Medulla oblongata (tissue), 1 donor: ENCODE measurements at regions not wholly inside any gene's neighbourhood (a gene's known extent, or its start where the extent isn't known, plus 50 kb on each side); places are given as distances from the start of the nearest gene placed in this dataset.

Experiments
- DNase-seq: peaks from one replicate; pipeline ENCODE4 v3.0.0-alpha.2; 2015; ENCODE audit errors: extremely low spot score

- DNase-seq: no peak
Observed at GRCh38 chr11:134532131-134532920, 120.3 kb upstream of the B3GAT1 start.

- no peak for DNase-seq
Observed at GRCh38 chr11:134531327-134532130, 119.5 kb upstream of the B3GAT1 start.

GRCh38 chr11:134530636-134531326 lies 118.7 kb upstream of the B3GAT1 start:
- DNase-seq: no peak

GRCh38 chr11:134529212-134530096 lies 117.4 kb upstream of the B3GAT1 start:
- no peak for DNase-seq

- DNase-seq: no peak
Observed at GRCh38 chr11:134528453-134528852, 116.4 kb upstream of the B3GAT1 start.

- no peak for DNase-seq
Observed at GRCh38 chr11:134527382-134528243, 115.6 kb upstream of the B3GAT1 start.

- DNase-seq: no peak
Observed at GRCh38 chr11:134524896-134525845, 113.1 kb upstream of the B3GAT1 start.

- DNase-seq: no peak
Observed at GRCh38 chr11:134524201-134524600, 112.2 kb upstream of the B3GAT1 start.

GRCh38 chr11:134522782-134523570 lies 110.9 kb upstream of the B3GAT1 start:
- DNase-seq: no peak

GRCh38 chr11:134521452-134522289 lies 109.6 kb upstream of the B3GAT1 start:
- no peak for DNase-seq

- DNase-seq: no peak
Observed at GRCh38 chr11:134521001-134521400, 109.0 kb upstream of the B3GAT1 start.

GRCh38 chr11:134519788-134520187 lies 107.7 kb upstream of the B3GAT1 start:
- no peak for DNase-seq

GRCh38 chr11:134519390-134519750 lies 107.3 kb upstream of the B3GAT1 start:
- no peak for DNase-seq

GRCh38 chr11:134518616-134519389 lies 106.8 kb upstream of the B3GAT1 start:
- no peak for DNase-seq

- DNase-seq: no peak
Observed at GRCh38 chr11:134517621-134518293, 105.7 kb upstream of the B3GAT1 start.

- DNase-seq: no peak
Observed at GRCh38 chr11:134517115-134517514, 105.1 kb upstream of the B3GAT1 start.
